NCI-H524 (cell line): ENCODE measurements at regions not wholly inside any gene's neighbourhood (a gene's known extent, or its start where the extent isn't known, plus 50 kb on each side); places are given as distances from the start of the nearest gene placed in this dataset.
"Not testable (repeated sequence)": the region's sequence is repeated elsewhere in the genome, so short reads cannot be mapped to it uniquely, and the experiment has no call there.

Experiments
- DNase-seq, 2 experiments: peaks; one replicate each; lab custom pipeline; 2025; lab: John Stamatoyannopoulos, UW

DNA sequence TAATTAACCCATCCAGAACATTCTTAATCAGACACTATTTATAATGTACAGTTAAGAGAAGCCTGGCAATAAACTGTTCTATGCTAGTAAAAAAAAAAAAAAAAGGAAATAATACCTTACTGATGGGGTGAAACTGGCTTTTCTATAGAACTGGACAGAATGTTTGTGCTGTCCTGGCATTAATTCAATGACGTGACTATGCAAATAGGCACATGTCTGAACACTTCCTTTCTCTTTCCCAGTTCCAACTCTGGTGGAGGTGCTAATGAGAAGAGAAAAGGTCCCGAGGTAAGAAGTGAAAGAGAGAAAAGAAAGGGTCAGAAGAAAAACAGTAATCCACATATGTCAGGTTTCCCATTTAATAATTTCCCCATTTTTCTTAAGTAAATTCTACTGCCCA lies 508.4 kb downstream of the ZEB2 start:
- DNase-seq = no peak

DNA sequence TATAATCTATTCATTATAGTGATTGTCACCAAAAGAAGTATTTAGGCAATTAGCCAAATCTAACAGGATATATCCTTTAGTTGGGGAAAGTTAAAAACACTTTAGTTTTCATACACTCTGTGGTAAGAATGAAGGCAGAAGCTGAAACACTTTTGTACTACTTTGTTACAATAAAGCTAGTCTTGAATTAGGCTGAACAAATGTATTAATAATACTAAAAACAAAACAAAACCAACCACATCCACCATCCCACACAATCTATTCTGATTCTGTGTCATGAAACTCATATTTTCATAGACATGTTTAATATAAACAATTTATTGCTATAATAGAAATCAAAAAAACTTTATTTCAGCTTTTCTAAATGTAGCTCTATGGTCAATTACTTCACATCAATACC lies 508.8 kb downstream of the ZEB2 start:
- DNase-seq = no peak

DNA sequence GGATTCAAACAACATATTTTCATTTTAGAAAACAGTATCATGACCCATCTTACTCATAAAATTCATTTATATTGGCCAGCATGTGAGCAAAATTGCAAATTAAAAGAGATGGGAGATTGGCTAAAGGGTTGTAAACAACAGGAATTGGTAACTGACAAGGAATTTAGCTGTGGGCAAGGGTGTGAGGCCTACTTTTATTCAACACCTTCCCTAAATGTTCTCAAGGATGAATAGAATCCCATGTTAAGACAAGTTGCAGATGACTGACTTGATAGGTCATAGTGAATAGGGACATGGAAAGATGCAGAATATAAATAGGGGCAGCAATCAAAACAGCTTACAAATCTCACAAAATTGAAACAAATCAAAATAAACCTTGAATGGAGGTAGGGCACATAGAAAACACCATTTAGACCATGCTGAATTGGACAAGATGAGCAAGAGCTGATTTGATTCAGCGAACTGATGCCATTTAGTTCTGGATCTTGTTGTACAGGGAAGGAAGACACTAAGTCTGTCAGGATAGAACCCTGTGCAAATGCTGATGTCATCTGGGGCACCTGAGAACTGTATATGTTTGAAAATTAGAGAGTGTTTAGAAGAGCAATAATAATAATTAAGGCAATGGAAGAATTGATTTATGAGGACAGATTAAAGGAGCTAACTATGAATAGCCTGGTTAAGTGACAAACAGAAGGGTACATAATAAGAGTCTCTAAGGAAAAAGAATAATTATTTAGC lies 509.7 kb downstream of the ZEB2 start:
- no peak for DNase-seq

DNA sequence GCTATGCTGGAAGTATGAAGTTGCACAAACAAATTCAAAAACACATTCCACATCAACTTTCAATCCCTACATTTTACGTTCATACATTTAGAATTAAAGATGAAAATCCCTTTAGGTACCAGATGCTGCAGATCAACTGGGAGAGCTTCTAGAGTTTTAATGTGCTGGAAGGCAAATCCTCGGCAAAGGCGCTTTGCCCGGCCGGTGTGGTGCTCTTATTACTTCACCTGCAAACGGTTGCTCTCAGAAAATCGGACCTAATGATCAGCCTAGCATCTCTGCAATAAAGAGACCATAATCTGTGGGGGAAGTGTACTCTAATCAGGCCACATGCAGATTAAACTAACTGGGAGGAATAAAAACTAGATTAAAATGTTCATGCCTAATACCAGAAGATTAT lies 513.8 kb downstream of the ZEB2 start:
- DNase-seq = peak; percentile 80 to 86

- DNase-seq = peak; percentile 79 to 96
Measured at GRCh38 chr2:144004742-144005141, 515.2 kb downstream of the ZEB2 start.

- peak in 1 of 2 experiments; percentile 52 for DNase-seq
Measured at GRCh38 chr2:144003460-144004075, 516.4 kb downstream of the ZEB2 start.

GRCh38 chr2:143996974-143997373 lies 522.9 kb downstream of the ZEB2 start:
- no peak for DNase-seq

DNA sequence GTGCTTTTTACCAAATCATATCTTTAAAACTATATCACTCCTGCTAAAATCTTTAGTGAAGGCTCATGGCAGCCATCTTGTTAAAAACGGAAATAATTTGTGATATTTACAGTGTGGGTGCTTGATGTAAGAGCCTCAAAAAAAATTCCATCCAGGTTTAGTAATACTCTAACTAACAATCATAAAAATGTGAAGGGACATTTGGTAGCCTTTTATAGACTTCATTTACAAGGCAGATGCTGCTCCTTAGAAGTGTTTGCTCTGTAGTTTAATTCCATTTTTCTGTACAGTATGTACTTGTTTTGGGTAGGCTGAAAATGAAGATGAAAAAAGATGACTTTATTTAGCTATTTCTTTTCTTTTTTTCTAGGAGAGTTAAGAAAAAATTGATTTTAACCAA lies 525.0 kb downstream of the ZEB2 start:
- DNase-seq = no peak

DNA sequence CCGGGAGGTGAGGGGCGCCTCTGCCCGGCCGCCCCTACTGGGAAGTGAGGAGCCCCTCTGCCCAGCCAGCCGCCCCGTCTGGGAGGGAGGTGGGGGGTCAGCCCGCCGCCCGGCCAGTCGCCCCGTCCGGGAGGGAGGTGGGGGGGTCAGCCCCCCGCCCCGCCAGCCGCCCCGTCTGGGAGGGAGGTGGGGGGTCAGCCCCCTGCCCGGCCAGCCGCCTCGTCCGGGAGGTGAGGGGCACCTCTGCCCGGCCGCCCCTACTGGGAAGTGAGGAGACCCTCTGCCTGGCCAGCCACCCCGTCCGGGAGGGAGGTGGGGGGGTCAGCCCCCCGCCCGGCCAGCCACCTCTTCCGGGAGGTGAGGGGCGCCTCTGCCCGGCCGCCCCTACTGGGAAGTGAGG lies 528.3 kb downstream of the ZEB2 start:
- DNase-seq = not testable (repeated sequence)

- no peak for DNase-seq
Measured at GRCh38 chr2:143988082-143988481, 531.8 kb downstream of the ZEB2 start.

GRCh38 chr2:143981428-143981827 lies 538.5 kb downstream of the ZEB2 start:
- DNase-seq = no peak

GRCh38 chr2:143977356-143977755 lies 542.6 kb downstream of the ZEB2 start:
- no peak for DNase-seq

DNA sequence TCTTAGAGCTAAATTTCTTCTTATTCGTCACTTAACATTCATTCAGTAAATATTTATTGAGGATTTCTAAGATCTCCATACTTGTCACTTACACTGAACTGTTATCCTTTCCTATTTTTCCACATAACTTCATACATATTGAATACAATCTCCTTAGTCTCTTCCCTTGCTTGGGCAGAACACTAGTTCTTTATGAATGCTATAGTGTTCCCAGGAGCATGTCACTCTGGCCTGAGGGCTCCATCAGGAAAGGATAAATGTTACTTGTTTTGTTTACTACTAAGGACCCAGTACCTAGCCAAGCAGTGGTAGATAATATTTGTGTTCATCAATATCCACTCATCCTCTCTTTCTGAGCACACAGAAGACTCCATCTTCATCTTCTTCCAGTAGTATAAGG lies 544.7 kb downstream of the ZEB2 start:
- DNase-seq = no peak

DNA sequence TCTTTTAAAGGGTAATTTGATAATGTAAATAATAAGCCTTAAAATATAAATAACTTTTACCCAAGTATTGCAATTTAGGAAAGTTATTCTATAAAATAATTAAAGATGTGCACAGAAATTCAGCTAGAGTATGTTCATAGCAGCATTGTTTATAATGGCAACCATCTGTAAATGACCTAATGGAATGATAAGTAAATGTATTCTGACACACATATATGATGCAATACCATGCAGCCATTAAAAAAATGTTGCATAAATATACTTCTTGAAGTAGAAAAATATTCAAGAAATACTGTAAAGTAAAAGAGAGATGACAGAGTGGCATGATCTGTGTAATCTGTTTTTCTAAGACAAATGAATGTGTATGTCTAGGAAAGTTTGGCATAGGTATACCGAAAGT lies 545.7 kb downstream of the ZEB2 start:
- DNase-seq = no peak

GRCh38 chr2:143968860-143969259 lies 551.1 kb downstream of the ZEB2 start:
- DNase-seq = peak; percentile 33 to 69

DNA sequence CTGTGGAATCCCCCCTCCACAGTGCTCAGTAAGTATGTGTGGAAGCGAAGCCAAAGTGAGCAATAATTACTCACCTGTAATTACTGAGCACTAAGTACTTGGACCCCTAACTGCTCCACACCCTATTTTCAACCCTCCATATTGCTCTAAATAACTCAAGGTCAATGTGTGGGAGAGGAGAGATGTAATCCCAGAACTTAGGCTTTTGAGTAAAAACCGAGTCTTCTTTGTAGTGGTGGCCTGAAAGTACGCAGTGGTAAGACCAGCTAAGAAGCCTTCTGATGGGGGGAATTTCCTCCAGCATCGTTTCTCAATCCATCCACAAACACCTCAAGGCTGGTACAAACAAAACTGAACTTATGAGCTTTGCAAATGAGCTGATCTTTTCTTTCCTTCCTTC lies 551.6 kb downstream of the ZEB2 start:
- DNase-seq = no peak

GRCh38 chr2:143965493-143966164 lies 554.3 kb downstream of the ZEB2 start:
- DNase-seq = no peak

- DNase-seq = no peak
Measured at GRCh38 chr2:143964891-143965290, 555.0 kb downstream of the ZEB2 start.

DNA sequence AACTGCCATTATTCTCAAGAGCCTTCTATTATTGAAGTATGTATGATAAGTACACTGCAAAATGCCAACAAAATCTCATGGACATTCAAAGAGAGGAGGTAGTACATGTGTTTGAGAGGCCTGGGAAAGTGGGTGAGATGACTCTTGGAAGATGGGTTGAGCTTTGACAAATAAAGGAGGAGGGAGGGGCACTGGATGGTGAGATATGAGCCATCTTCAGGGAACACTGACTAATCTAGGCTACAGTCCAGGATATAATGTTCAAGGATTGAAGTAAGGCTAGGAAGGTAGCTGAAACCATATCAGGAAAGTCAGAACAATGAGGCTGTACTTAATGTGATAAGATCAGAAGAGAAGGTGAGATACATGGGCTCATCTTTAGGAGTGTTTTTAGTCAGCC lies 559.7 kb downstream of the ZEB2 start:
- no peak for DNase-seq

DNA sequence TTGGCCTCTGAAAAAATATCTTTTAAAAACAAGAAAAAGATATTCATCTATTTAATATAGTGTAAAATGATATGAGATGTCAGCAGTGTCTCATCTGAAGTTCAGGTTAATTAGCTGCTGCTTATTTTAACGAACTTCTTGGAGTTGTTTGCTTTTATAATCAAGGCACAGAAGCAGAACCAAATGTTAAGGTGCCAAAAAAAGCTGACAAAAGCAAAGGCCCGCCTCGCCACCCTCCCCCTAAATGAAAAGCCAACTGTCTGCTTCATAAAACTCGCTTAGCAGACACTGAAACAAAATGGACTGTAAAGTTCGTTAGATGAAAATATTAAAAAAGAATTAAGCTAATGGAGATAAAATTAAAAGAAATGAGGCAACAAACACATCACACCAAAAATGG lies 562.6 kb downstream of the ZEB2 start:
- DNase-seq = no peak

DNA sequence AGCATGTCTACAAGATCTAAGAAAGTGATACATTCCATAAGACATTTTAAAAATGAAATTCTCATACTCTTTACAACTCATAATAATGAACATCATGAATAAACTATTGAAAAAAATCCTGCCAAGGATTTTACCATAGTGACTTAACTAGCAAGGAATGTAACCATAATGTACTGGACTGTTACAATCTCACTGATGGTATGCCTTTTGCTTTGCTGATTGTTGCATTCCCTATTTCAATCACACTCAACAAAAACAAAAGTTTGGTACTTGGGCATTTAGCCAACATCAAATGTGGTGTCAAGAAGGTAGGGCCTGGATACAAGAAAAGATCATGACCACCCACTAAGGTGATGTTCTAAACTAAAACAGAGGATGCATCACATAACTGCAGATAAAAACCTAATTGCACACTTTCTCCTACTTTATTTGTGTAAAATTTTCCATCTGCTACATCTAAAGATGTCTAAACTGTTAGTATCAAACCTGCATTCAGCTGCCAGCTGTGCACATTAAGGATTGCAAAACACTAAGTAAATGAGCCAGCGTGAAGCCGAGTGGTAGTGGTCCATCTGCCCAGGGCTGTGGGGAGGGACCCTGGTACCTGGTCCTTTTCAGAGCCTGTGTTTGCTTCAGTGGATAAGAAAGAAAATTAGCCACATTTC lies 564.4 kb downstream of the ZEB2 start:
- peak; percentile 20 to 75 for DNase-seq

DNA sequence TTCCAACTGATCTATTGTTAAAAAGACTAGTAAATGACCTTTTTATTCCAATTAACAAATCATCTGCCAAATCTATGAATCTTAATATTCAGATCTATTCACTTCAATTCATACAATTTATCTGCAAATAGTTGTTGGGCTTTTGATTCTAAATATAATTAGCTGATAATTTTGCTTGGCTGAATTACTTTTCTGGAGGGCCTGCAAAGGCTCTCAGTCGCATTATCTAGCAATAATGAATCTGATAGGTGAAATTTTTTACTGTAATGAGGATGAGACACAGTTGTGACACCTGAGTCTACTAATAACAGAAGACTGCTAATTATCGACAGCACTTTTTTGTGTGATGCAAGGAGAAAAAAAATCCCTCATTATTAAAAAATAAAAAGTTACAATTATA lies 565.1 kb downstream of the ZEB2 start:
- no peak for DNase-seq

DNA sequence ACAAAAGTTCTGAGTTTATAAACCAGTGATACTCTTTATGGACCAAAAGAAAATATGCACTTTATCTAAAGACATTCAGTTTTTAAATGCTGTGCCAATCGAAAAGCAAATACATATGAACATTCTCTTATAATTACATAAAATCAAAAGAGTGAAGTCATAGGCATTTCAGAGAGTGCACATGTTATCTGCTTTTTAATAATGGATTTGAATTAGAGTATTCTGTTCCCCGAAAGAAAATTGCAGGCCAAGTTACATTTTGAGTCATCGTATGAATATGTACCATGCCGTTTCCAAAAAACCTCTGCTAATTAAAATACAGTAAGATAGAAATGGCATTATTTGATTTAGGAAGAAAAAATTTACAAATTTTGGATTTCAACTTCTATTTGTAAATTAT lies 565.7 kb downstream of the ZEB2 start:
- no peak for DNase-seq
